Tibial artery (tissue), 4 donors: ENCODE measurements at regions not wholly inside any gene's neighbourhood (a gene's known extent, or its start where the extent isn't known, plus 50 kb on each side); places are given as distances from the start of the nearest gene placed in this dataset.

Source experiments
- DNase-seq, 2 donors: peaks; one replicate each; pipeline ENCODE4 v3.0.0-alpha.2; 2019
- H3K27ac ChIP-seq, 2 donors: fragments of 200-600 bp; sonication (generic) in 1 of 2; 1 replicate in 1 of 2; 2 replicates in 1 of 2; pipeline ENCODE4 v1.5.1; 2018 to 2019; ENCODE audit warnings: mild to moderate bottlenecking in 1 of 2
- H3K27me3 ChIP-seq, 2 donors: fragments of 200-600 bp; sonication (generic) in 1 of 2; one replicate each; pipeline versions ENCODE4 v1.5.1 to v1.6.0; 2016 to 2019
- H3K36me3 ChIP-seq, 3 donors: fragments of 200-600 bp; sonication (generic) in 2 of 3; one replicate each; pipeline ENCODE4 v1.5.1; 2016 to 2019; ENCODE audit warnings: mild to moderate bottlenecking in 2 of 3
- H3K4me1 ChIP-seq, 4 donors: fragments of 200-600 bp; sonication (generic) in 2 of 4; 1 replicate in 3 of 4; 2 replicates in 1 of 4; pipeline ENCODE4 v1.5.1; 2016 to 2019
- H3K4me3 ChIP-seq, 2 donors: fragments of 200-600 bp; sonication (generic) in 1 of 2; 1 replicate in 1 of 2; 2 replicates in 1 of 2; pipeline ENCODE4 v1.5.1; 2018 to 2019; ENCODE audit warnings: mild to moderate bottlenecking in 2 of 2
- H3K9me3 ChIP-seq, 3 donors: fragments of 200-600 bp; sonication (generic) in 1 of 3; one replicate each; pipeline ENCODE4 v1.5.1; 2016 to 2019
- intact Hi-C: fragments of 100-400 bp; cut with DNase I; formaldehyde crosslinking; loops from one replicate; pipeline ENCODE4 v1.15.0; 2023; ENCODE audit warnings: low total_unique reads
- TF ChIP-seq, protein P1 (sequence below), 2 experiments: fragments of 200-600 bp in 1 of 2; fragments of 450-650 bp in 1 of 2; IDR thresholded peaks; one replicate each; pipeline ENCODE4 v1.5.1; 2017 to 2019; ENCODE audit warnings: antibody characterized with exemption in 2 of 2, mild to moderate bottlenecking in 1 of 2, moderate library complexity in 1 of 2

DNA sequence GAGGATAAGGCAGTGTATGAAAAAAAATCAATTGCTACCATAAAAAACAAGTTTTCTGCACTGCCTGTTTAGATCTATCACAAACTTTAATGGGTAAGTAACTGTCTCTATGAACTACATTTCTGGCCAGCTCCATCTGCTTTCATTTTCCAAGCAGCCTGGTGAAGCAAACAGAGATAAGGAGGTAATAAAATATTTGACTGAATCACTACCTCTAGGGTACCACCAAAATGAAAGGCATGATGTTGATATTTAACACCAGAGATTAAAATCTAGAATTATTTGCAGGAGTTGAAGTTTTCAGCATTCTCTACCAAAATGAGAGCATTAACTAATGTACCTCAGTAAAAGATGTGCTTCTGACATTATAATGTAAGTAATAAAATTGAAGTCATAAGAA is 863.5 kb upstream of the MGAT4C start:
- no peaks in the 10 kb centered on the region for H3K9me3 ChIP-seq
- no peaks in the 10 kb centered on the region for H3K36me3 ChIP-seq
- H3K4me3 ChIP-seq = no peak overlapping the region
- H3K27me3 ChIP-seq = no peaks in the 10 kb centered on the region
- no peak overlapping the region for H3K27ac ChIP-seq
- DNase-seq = no peak
- intact Hi-C loops = no loop called here
- TF ChIP-seq, protein P1, sequence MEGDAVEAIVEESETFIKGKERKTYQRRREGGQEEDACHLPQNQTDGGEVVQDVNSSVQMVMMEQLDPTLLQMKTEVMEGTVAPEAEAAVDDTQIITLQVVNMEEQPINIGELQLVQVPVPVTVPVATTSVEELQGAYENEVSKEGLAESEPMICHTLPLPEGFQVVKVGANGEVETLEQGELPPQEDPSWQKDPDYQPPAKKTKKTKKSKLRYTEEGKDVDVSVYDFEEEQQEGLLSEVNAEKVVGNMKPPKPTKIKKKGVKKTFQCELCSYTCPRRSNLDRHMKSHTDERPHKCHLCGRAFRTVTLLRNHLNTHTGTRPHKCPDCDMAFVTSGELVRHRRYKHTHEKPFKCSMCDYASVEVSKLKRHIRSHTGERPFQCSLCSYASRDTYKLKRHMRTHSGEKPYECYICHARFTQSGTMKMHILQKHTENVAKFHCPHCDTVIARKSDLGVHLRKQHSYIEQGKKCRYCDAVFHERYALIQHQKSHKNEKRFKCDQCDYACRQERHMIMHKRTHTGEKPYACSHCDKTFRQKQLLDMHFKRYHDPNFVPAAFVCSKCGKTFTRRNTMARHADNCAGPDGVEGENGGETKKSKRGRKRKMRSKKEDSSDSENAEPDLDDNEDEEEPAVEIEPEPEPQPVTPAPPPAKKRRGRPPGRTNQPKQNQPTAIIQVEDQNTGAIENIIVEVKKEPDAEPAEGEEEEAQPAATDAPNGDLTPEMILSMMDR (IDR thresholded peaks at IDR 0.05) = no peak
- peaks cover 0 to 12% (median 0%) of the 10 kb centered on the region in 4 donors for H3K4me1 ChIP-seq

DNA sequence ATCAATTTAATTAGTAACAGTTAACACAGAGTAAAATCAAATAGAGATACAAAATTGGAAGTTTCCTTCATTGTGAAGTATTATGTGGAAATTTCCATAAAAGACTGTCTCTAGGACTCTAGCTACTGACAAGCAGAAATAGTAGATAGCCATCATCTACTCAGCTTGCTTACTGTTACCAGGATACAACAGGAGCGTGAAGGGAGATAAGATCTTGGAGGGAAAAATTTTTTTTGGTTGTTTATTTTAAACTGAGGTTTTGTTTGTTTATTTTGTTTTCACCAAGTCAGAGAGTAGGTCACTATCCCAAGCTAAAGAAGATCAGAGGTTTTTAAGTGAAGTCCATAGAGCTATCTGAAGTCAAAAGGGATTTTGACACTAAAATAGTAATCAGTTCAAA is 861.3 kb upstream of the MGAT4C start:
- Histone ChIP-seq H3K4me3 (no peak overlapping the region), H3K36me3 (no peaks in the 10 kb centered on the region), H3K27ac (no peak overlapping the region), H3K27me3 (no peaks in the 10 kb centered on the region), H3K9me3 (no peaks in the 10 kb centered on the region), H3K4me1 (peaks cover 0 to 12% (median 0%) of the 10 kb centered on the region in 4 donors)
- intact Hi-C loops = no loop called here
- TF ChIP-seq, protein P1 (IDR thresholded peaks at IDR 0.05) = no peak
- DNase-seq = no peak

DNA sequence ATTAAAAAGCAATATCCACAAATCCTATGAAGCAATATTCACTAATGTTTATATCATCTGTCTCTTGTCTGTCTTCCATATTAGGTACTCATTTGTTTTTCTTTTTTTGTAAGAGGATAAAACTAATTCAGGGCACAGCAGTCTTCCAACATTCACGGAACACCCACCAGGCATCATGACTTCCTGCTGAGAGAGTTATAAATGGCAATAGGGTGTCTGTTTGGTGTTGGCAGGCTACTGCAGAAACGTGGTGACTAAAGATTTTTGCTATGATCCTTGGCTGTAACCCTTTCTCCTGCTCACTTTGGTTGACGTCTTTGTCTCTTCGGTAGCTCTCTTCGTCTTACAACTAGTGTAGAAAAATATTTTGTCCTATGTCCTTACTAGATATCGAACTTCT is 860.6 kb upstream of the MGAT4C start:
- peaks cover 0 to 12% (median 0%) of the 10 kb centered on the region in 4 donors for H3K4me1 ChIP-seq
- no peaks in the 10 kb centered on the region for H3K36me3 ChIP-seq
- TF ChIP-seq, protein P1 (IDR thresholded peaks at IDR 0.05) = no peak
- intact Hi-C loops = no loop called here
- no peak overlapping the region for H3K27ac ChIP-seq
- H3K9me3 ChIP-seq = no peaks in the 10 kb centered on the region
- DNase-seq = no peak
- H3K27me3 ChIP-seq = no peaks in the 10 kb centered on the region
- H3K4me3 ChIP-seq = no peak overlapping the region

DNA sequence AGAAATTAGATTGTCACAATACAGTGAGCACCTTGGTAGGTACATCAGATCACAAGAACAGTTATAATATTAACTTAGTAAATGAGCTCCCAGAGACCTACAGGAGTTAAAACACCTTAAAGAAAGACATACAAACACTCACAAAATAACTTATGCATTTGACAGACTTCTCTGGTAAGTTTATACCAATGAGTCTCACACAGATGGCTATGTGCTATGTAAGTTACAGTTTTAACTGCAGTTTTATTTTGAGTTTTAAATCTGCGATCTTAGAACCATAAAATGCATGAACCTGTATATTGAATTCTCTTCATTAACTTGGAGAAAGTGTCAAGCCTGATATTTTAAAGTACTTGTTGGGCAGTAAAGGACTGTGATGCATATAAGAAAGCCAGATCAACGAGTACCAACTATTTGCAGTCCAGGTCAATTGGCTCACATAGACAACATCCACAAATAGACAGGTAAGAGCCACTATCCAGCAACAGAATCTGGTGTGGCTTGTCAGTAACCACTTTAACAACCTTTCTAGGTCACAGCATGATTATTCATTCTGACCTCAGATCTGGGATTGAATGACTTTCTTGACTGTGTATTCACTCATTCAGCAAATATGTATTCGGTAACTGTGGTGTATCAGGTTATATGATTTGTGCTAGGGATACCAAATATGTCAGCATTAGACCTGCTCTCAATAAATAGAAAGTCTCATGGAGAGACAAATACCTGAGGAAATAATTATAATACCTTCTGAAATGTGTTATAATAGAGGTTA is 856.6 kb upstream of the MGAT4C start:
- TF ChIP-seq, protein P1 (IDR thresholded peaks at IDR 0.05) = no peak
- no peaks in the 10 kb centered on the region for H3K27me3 ChIP-seq
- no peak overlapping the region for H3K4me3 ChIP-seq
- intact Hi-C loops = no loop called here
- peaks cover 0 to 12% (median 0%) of the 10 kb centered on the region in 4 donors for H3K4me1 ChIP-seq
- DNase-seq = no peak
- H3K27ac ChIP-seq = no peak overlapping the region
- no peaks in the 10 kb centered on the region for H3K9me3 ChIP-seq
- no peaks in the 10 kb centered on the region for H3K36me3 ChIP-seq

DNA sequence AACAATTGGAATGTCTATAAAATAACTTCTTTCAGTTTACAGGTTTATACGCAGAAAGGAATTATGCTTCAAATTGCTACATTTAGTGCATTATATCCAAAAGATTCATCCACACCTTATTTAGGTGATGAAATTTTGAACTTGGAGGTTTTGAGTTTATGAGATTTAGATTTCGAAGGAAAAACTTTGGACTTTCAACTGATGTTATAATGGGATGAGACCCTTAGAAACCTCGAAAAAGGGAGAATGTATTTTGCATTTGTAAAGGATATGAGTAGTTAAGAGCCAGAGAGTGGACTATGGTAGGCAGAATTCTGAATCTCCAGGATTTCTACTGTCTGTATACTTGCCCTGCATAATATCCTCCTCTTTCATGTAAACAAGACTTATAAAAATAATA is 851.6 kb upstream of the MGAT4C start:
- intact Hi-C loops = no loop called here
- Histone ChIP-seq H3K36me3 (no peaks in the 10 kb centered on the region), H3K4me1 (no peaks in the 10 kb centered on the region), H3K9me3 (no peaks in the 10 kb centered on the region), H3K27ac (no peak overlapping the region), H3K4me3 (no peak overlapping the region), H3K27me3 (no peaks in the 10 kb centered on the region)
- TF ChIP-seq, protein P1 (IDR thresholded peaks at IDR 0.05) = no peak
- DNase-seq = no peak
